ENCODE measurements at regions not wholly inside any gene's neighbourhood (a gene's known extent, or its start where the extent isn't known, plus 50 kb on each side); places are given as distances from the start of the nearest gene placed in this dataset.
"Not testable (repeated sequence)": the region's sequence is repeated elsewhere in the genome, so short reads cannot be mapped to it uniquely, and the experiment has no call there.

GRCh38 chr6:11452106-11452505 is 85.4 kb upstream of the TMEM170B start:
- TF ChIP-seq ZNF671 (CRISPR knock-in tag; IDR thresholded peaks at IDR 0.05); FOXP1 (CRISPR knock-in tag; IDR thresholded peaks at IDR 0.05; ENCODE audit: borderline replicate concordance); IRF1 (CRISPR knock-in tag; IDR thresholded peaks at IDR 0.05); SP1 (CRISPR knock-in tag; conservative IDR thresholded peaks at IDR 0.05); CTCF (IDR thresholded peaks at IDR 0.05); MAX (CRISPR knock-in tag; IDR thresholded peaks at IDR 0.05); ATF6 (CRISPR knock-in tag; IDR thresholded peaks at IDR 0.05); FOXJ3 (CRISPR knock-in tag; IDR thresholded peaks at IDR 0.05; ENCODE audit: borderline replicate concordance); ELF4 (CRISPR knock-in tag; IDR thresholded peaks at IDR 0.05; ENCODE audit: low read depth): not testable (repeated sequence)

All from WTC11 (cell line).